ENCODE measurements at regions not wholly inside any gene's neighbourhood (a gene's known extent, or its start where the extent isn't known, plus 50 kb on each side); places are given as distances from the start of the nearest gene placed in this dataset.

- TF ChIP-seq POLR2AphosphoS5 (IDR thresholded peaks at IDR 0.05; ENCODE audit: low read depth, low read length) (no peak), TAF1 (IDR thresholded peaks at IDR 0.05; ENCODE audit: borderline replicate concordance, low read depth, low read length) (no peak)
Measured at GRCh38 chr11:36985562-36985961, 387.5 kb upstream of the RAG2 start.
